RWPE2 (cell line): ENCODE measurements at regions not wholly inside any gene's neighbourhood (a gene's known extent, or its start where the extent isn't known, plus 50 kb on each side); places are given as distances from the start of the nearest gene placed in this dataset.

Experiments used
- ATAC-seq: fragments of 200-7000 bp; cut with Tn5 transposase; 3 replicates; pipeline ENCODE4 v1.9.1; 2021; ENCODE audit warnings: low read depth
- DNase-seq: peaks from one replicate; pipeline ENCODE4 v3.0.0-alpha.2; 2020; ENCODE audit warnings: low spot score
- H3K27ac ChIP-seq: fragments of 450-650 bp; 2 replicates; pipeline ENCODE4 v1.5.1; 2017; ENCODE audit warnings: mild to moderate bottlenecking; ENCODE audit not compliant: poor library complexity, severe bottlenecking
- H3K27me3 ChIP-seq: fragments of 250-450 bp; sonication (Bioruptor Pico); 2 replicates; pipeline ENCODE4 v1.5.1; 2021; ENCODE audit warnings: mild to moderate bottlenecking, moderate library complexity; ENCODE audit not compliant: insufficient read depth, poor library complexity, severe bottlenecking
- H3K36me3 ChIP-seq: fragments of 250-450 bp; sonication (Bioruptor Pico); 2 replicates; pipeline ENCODE4 v1.5.1; 2020; ENCODE audit warnings: low read depth, mild to moderate bottlenecking, moderate library complexity
- H3K4me1 ChIP-seq: fragments of 250-450 bp; sonication (Bioruptor Pico); 2 replicates; pipeline ENCODE4 v1.5.1; 2021; ENCODE audit warnings: mild to moderate bottlenecking, moderate library complexity; ENCODE audit not compliant: insufficient read depth, poor library complexity, severe bottlenecking
- H3K4me3 ChIP-seq: fragments of 250-450 bp; sonication (Bioruptor Pico); 2 replicates; pipeline ENCODE4 v1.5.1; 2021; ENCODE audit warnings: mild to moderate bottlenecking, moderate library complexity; ENCODE audit not compliant: severe bottlenecking
- H3K9me3 ChIP-seq: fragments of 250-450 bp; sonication (Bioruptor Pico); 2 replicates; pipeline ENCODE4 v1.5.1; 2021; ENCODE audit warnings: mild to moderate bottlenecking, moderate library complexity; ENCODE audit not compliant: severe bottlenecking
- CTCF ChIP-seq: fragments of 450-650 bp; IDR thresholded peaks from one replicate; pipeline ENCODE4 v1.5.1; 2017; ENCODE audit warnings: mild to moderate bottlenecking, moderate library complexity; ENCODE audit not compliant: poor library complexity, severe bottlenecking

DNA sequence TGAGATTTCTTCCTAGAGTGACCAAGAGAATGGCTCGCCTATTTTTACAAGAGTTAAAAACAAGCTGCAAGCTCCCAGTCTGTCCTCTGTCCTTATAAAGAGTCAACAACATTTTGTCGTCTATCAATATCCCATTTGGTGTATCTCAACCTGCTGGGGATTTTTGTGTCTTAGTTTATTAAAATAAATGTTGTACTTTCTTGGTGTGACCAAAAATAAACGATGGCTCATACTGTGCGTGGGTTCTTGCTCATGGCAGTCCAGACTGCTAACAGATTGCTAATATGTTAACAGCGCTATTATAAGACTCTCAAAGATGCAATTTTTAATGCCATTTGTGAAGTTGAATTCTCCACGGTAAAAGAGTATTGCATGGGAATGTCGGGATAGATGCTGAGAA lies 569.9 kb downstream of the GABRG2 start:
- no peak overlapping the region for H3K4me3 ChIP-seq
- ATAC-seq (no peak), DNase-seq (no peak)
- no peak overlapping the region for H3K27ac ChIP-seq
- no peaks in the 10 kb centered on the region for H3K27me3 ChIP-seq
- peaks cover 5% of the 10 kb centered on the region for H3K9me3 ChIP-seq
- no peaks in the 10 kb centered on the region for H3K36me3 ChIP-seq
- no peak for TF ChIP-seq CTCF
- no peaks in the 10 kb centered on the region for H3K4me1 ChIP-seq

- no peak for ATAC-seq
- no peak for DNase-seq
These were observed 571.3 kb downstream of the GABRG2 start for GRCh38 chr5:162638849-162639248.

GRCh38 chr5:162641142-162641813 lies 573.7 kb downstream of the GABRG2 start:
- Histone ChIP-seq H3K36me3 (no peaks in the 10 kb centered on the region), H3K4me3 (no peak overlapping the region), H3K4me1 (no peaks in the 10 kb centered on the region), H3K27me3 (no peaks in the 10 kb centered on the region), H3K27ac (no peak overlapping the region), H3K9me3 (no peaks in the 10 kb centered on the region)
- TF ChIP-seq CTCF = no peak
- DNase-seq = no peak
- ATAC-seq = no peak

More at GRCh38 chr5:162638849-162639248, 571.3 kb downstream of the GABRG2 start:
- Histone ChIP-seq H3K27ac (no peak overlapping the region), H3K27me3 (no peaks in the 10 kb centered on the region), H3K9me3 (peaks cover 2% of the 10 kb centered on the region), H3K4me1 (no peaks in the 10 kb centered on the region), H3K4me3 (no peak overlapping the region), H3K36me3 (no peaks in the 10 kb centered on the region)
- no peak for TF ChIP-seq CTCF

- ATAC-seq (no peak), DNase-seq (no peak)
- no peaks in the 10 kb centered on the region for H3K4me1 ChIP-seq
- no peak overlapping the region for H3K4me3 ChIP-seq
- H3K27ac ChIP-seq = no peak overlapping the region
- no peaks in the 10 kb centered on the region for H3K36me3 ChIP-seq
- H3K9me3 ChIP-seq = no peaks in the 10 kb centered on the region
- no peak for TF ChIP-seq CTCF
- H3K27me3 ChIP-seq = no peaks in the 10 kb centered on the region
These were observed 587.3 kb downstream of the GABRG2 start for GRCh38 chr5:162654661-162655405.

- DNase-seq (no peak), ATAC-seq (peak; percentile 50; the same call in 1 of the 3 replicates)
- H3K36me3 ChIP-seq = no peaks in the 10 kb centered on the region
- H3K4me1 ChIP-seq = no peaks in the 10 kb centered on the region
- H3K9me3 ChIP-seq = no peaks in the 10 kb centered on the region
- no peak overlapping the region for H3K27ac ChIP-seq
- no peaks in the 10 kb centered on the region for H3K27me3 ChIP-seq
- no peak overlapping the region for H3K4me3 ChIP-seq
- no peak for TF ChIP-seq CTCF
These were observed 589.5 kb downstream of the GABRG2 start for GRCh38 chr5:162657076-162657475.
